Colonic mucosa (tissue), 4 donors: ENCODE measurements at regions not wholly inside any gene's neighbourhood (a gene's known extent, or its start where the extent isn't known, plus 50 kb on each side); places are given as distances from the start of the nearest gene placed in this dataset.

Experiments
- DNase-seq: peaks from one replicate; pipeline ENCODE4 v3.0.0-alpha.2; 2020
- H3K27ac ChIP-seq: fragments of 200-600 bp; one replicate; pipeline ENCODE4 v1.8.0; 2021
- H3K27me3 ChIP-seq: fragments of 200-600 bp; one replicate; pipeline ENCODE4 v1.8.0; 2021
- H3K36me3 ChIP-seq: fragments of 200-600 bp; one replicate; pipeline ENCODE4 v1.8.0; 2021
- H3K4me1 ChIP-seq: fragments of 200-600 bp; one replicate; pipeline ENCODE4 v1.8.0; 2021; ENCODE audit warnings: mild to moderate bottlenecking
- H3K4me3 ChIP-seq: fragments of 200-600 bp; one replicate; pipeline ENCODE4 v1.8.0; 2021
- H3K9ac ChIP-seq, 2 donors: one replicate each; pipeline ENCODE4 v1.7.0; 2013; ENCODE audit warnings: control low read depth in 2 of 2, low read depth in 2 of 2, low read length in 2 of 2
- H3K9me3 ChIP-seq: fragments of 200-600 bp; one replicate; pipeline ENCODE4 v1.8.0; 2021
- intact Hi-C: fragments of 100-400 bp; cut with DNase I; formaldehyde crosslinking; loops from one replicate; pipeline ENCODE4 v1.14.1; 2022
- TF ChIP-seq, protein P1 (sequence below): fragments of 200-600 bp; IDR thresholded peaks from one replicate; pipeline ENCODE4 v1.8.0; 2022; ENCODE audit warnings: antibody characterized with exemption, mild to moderate bottlenecking
- donor health status: healthy.
- donor health status: DM: no; HTN: no; CAD: no.
- donor health status: DM: no; HTN: no; CAD: no.

DNA sequence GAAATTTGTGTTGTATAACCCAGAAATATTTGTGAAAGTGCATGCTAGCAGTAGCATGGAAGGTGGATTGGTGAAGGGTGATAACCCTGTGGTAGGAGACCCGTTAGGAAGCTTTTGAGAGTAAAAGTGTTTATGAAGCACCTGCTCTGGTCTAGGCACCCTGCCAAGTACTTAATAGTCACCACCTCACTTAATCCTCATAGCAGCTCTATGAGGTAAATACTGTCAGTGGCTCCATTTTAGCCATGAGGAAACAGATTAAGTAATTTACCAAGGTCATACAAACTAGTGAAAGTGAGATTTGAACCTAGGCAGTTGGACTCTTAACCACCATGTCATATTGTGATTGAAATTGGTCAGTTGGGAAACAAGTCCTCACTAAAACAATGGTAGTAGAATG lies 66.8 kb downstream of the TET3 start:
- no peak overlapping the region for H3K27ac ChIP-seq
- no peak overlapping the region for H3K9ac ChIP-seq
- intact Hi-C loops, result no loop called here
- no peaks in the 10 kb centered on the region for H3K9me3 ChIP-seq
- no peak overlapping the region for H3K4me3 ChIP-seq
- TF ChIP-seq, protein P1, sequence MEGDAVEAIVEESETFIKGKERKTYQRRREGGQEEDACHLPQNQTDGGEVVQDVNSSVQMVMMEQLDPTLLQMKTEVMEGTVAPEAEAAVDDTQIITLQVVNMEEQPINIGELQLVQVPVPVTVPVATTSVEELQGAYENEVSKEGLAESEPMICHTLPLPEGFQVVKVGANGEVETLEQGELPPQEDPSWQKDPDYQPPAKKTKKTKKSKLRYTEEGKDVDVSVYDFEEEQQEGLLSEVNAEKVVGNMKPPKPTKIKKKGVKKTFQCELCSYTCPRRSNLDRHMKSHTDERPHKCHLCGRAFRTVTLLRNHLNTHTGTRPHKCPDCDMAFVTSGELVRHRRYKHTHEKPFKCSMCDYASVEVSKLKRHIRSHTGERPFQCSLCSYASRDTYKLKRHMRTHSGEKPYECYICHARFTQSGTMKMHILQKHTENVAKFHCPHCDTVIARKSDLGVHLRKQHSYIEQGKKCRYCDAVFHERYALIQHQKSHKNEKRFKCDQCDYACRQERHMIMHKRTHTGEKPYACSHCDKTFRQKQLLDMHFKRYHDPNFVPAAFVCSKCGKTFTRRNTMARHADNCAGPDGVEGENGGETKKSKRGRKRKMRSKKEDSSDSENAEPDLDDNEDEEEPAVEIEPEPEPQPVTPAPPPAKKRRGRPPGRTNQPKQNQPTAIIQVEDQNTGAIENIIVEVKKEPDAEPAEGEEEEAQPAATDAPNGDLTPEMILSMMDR, result no peak
- no peaks in the 10 kb centered on the region for H3K36me3 ChIP-seq
- H3K27me3 ChIP-seq, result no peaks in the 10 kb centered on the region
- no peak for DNase-seq
- H3K4me1 ChIP-seq, result no peaks in the 10 kb centered on the region

GRCh38 chr2:74052732-74053710 lies 68.3 kb downstream of the TET3 start:
- intact Hi-C loops, result no loop called here
- Histone ChIP-seq H3K9ac (no peak overlapping the region), H3K27ac (no peak overlapping the region), H3K9me3 (no peaks in the 10 kb centered on the region), H3K4me3 (no peak overlapping the region), H3K36me3 (no peaks in the 10 kb centered on the region), H3K27me3 (no peaks in the 10 kb centered on the region), H3K4me1 (no peaks in the 10 kb centered on the region)
- DNase-seq, result no peak
- TF ChIP-seq, protein P1, result no peak

DNA sequence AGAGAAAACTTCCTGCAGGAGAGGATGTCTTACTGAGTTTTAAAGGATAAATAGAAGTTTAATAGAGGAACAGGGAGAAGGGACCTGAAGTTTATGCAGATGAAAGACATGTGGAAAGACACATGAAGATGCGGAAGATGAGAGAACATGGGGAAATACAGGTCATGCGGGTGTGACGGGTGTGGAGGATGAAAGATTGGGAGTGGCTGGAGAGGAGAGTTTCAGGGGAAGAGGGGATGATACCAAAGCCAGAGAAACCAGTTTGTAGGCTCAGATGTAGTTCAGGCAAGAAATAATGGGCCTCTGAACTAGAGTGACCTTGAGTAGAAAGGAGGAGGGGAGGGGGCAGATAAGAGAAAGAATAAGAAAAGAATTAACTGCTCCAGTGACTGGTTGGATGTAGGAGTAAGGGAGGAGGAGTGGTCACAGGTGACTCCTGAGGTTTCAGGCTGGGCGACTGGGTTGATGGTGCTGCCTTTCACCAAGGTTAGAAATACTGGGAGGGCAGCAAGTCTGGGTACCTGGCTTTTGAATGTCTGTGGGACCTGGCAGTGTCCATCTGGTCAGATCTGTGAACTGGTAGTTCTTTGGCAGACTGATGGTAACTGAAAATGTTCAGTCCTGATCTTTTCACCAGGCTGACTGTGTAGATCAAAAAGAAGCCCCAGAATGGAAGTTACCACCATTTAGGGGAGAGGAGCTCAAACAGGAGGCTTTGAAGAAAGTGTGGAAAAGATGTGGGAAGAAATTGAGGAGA lies 69.4 kb downstream of the TET3 start:
- no peaks in the 10 kb centered on the region for H3K4me1 ChIP-seq
- no peak overlapping the region for H3K4me3 ChIP-seq
- no peak for DNase-seq
- TF ChIP-seq, protein P1, result no peak
- no peak overlapping the region for H3K27ac ChIP-seq
- H3K36me3 ChIP-seq, result no peaks in the 10 kb centered on the region
- no peaks in the 10 kb centered on the region for H3K9me3 ChIP-seq
- no peak overlapping the region for H3K9ac ChIP-seq
- no peaks in the 10 kb centered on the region for H3K27me3 ChIP-seq
- intact Hi-C loops, result no loop called here

DNA sequence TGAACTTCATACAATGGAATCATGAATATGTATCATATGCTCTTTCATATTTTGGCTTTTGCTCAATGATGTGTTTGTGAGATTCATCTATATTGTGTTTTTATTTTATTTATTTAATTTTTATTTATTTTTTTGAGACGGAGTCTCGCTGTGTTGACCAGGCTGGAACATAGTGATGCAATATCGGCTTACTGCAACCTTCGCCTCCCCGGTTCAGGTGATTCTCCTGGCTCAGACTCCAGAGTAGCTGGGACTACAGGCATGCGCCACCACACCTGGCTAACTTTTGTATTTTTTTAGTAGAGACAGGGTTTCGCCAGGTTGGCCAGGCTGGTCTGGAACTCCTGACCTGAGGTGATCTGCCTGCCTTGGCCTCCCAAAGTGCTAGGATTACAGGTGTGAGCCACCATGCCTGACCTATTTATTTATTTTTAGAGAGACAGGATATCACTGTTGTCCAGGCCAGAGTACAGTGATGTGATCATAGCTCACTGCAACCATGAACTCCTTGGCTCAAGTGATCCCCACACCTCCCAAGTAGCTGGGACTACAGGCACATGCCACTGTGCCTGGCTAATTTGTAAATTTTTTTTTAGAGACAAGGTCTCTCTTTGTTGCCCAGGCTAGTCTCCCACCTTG lies 74.5 kb downstream of the TET3 start:
- intact Hi-C loops, result no loop called here
- DNase-seq, result no peak

DNA sequence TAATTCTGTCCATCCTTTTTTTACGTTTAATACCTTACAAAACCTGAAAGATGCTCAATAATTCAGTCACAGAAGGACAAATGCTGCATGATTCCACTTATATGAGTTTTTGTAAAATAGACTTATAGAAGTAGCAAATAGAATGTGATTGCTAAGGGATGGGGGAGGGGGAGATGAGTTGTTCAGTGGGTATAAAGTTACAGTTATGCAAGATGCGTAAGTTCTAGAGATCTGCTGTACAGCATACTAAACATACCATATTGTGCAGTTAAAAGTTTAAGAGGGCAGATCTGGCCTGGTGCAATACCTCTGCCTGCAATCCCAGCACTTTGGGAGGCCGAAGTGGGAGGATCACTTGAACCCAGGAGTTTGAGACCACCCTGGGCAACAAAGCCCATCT lies 78.8 kb downstream of the TET3 start:
- Histone ChIP-seq H3K36me3 (no peaks in the 10 kb centered on the region), H3K4me1 (no peaks in the 10 kb centered on the region), H3K27ac (no peak overlapping the region), H3K27me3 (no peaks in the 10 kb centered on the region), H3K4me3 (no peak overlapping the region), H3K9me3 (no peaks in the 10 kb centered on the region), H3K9ac (no peak overlapping the region)
- intact Hi-C loops, result no loop called here
- no peak for DNase-seq
- TF ChIP-seq, protein P1, result no peak

More for the DNA sequence above, 74.5 kb downstream of the TET3 start:
- Histone ChIP-seq H3K27ac (no peak overlapping the region), H3K27me3 (no peaks in the 10 kb centered on the region), H3K4me1 (no peaks in the 10 kb centered on the region), H3K36me3 (no peaks in the 10 kb centered on the region), H3K9ac (no peak overlapping the region), H3K4me3 (no peak overlapping the region), H3K9me3 (no peaks in the 10 kb centered on the region)
- TF ChIP-seq, protein P1, result no peak
